ENCODE measurements at regions not wholly inside any gene's neighbourhood (a gene's known extent, or its start where the extent isn't known, plus 50 kb on each side); places are given as distances from the start of the nearest gene placed in this dataset.

DNA sequence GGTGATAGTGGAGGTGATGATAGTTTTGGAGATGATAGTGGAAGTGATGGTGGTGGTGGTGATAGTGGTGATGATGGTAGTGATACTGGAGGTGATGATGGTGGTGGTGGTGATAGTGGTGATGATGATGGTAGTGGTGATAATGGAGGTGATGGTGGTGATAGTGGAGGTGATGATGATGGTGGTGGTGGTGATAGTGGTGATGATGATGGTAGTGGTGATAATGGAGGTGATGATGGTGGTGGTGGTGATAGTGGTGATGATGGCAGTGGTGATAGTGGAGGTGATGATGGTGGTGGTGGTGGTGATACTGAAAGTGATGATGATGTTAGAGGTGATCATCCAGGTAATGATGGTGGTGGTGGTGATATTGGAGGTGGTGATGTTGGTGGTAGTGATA, 570.0 kb upstream of the TMEM132C start:
- H2BK120ac ChIP-seq (replicated peaks; ENCODE audit: low read depth, low read length), result no peak overlapping the region
- no peak overlapping the region for H3K27ac ChIP-seq (ENCODE audit: low read depth, low read length)
- H3K27me3 ChIP-seq (replicated peaks in 1 of 4; ENCODE audit: control insufficient read depth in 3 of 4, extremely low read depth in 1 of 4, insufficient read depth in 3 of 4, low read length in 3 of 4), result no peaks in the 10 kb centered on the region
- H3K18ac ChIP-seq (ENCODE audit: extremely low read depth, low read length), result no peak overlapping the region
- CTCF ChIA-PET (ENCODE audit: partially characterized antibody), result no interaction called here
- H4K91ac ChIP-seq (replicated peaks; ENCODE audit: insufficient read length, low read length), result no peak overlapping the region
- H3K23ac ChIP-seq (ENCODE audit: insufficient read length), result no peak overlapping the region
- H2BK15ac ChIP-seq (ENCODE audit: low read length), result no peak overlapping the region
- no peak overlapping the region for H2BK20ac ChIP-seq (ENCODE audit: low read length)
- no peak for FAIRE-seq
- H3K4ac ChIP-seq (replicated peaks; ENCODE audit: insufficient read length, low read depth, low read length), result no peak overlapping the region
- H3K4me3 ChIP-seq (ENCODE audit: extremely low read depth in 1 of 4, insufficient read depth in 2 of 4, low read depth in 3 of 4, low read length in 4 of 4), result no peak overlapping the region
- peaks cover 8% of the 10 kb centered on the region; the same call in 1 of the 2 replicates for H3K23me2 ChIP-seq (ENCODE audit: low read depth, low read length)
- H3K79me2 ChIP-seq (ENCODE audit: control insufficient read depth in 1 of 2, insufficient read depth in 2 of 2, low read length in 2 of 2), result no peaks in the 10 kb centered on the region
- H4K20me1 ChIP-seq (replicated peaks in 1 of 2; ENCODE audit: control insufficient read depth in 1 of 2, insufficient read depth in 2 of 2, low read length in 2 of 2), result peaks cover 0 to 8% of the 10 kb centered on the region in 2 experiments
- H2BK12ac ChIP-seq (ENCODE audit: low read depth, low read length), result no peak overlapping the region
- no peak overlapping the region for H3K4me2 ChIP-seq (ENCODE audit: insufficient read depth in 1 of 2, low read depth in 2 of 2, low read length in 2 of 2)
- H3K9ac ChIP-seq (replicated peaks in 1 of 4; ENCODE audit: extremely low read depth in 1 of 4, low read depth in 3 of 4, low read length in 3 of 4), result no peak overlapping the region
- no peak overlapping the region for H2BK5ac ChIP-seq (ENCODE audit: low read depth, low read length)
- POLR2A ChIA-PET (ENCODE audit: partially characterized antibody), result no interaction called here
- TF ChIP-seq ASH2L (IDR thresholded peaks at IDR 0.05; ENCODE audit: low read length), result no peak
- no peak for TF ChIP-seq KDM5A (IDR thresholded peaks at IDR 0.05; ENCODE audit: low read length)
- no peak for TF ChIP-seq SP2 (IDR thresholded peaks at IDR 0.05; ENCODE audit: low read length)
- TF ChIP-seq RAD21 (IDR thresholded peaks at IDR 0.05 in 1 of 2, conservative IDR thresholded peaks at IDR 0.05 in 1 of 2; ENCODE audit: low read depth in 2 of 2, low read length in 2 of 2), result no peak
- no peak for TF ChIP-seq CHD2 (IDR thresholded peaks at IDR 0.05; ENCODE audit: low read length)
- no peak for TF ChIP-seq ZNF274 (IDR thresholded peaks at IDR 0.05; ENCODE audit: borderline replicate concordance, extremely low read depth, low read length)
- TF ChIP-seq, protein P1, sequence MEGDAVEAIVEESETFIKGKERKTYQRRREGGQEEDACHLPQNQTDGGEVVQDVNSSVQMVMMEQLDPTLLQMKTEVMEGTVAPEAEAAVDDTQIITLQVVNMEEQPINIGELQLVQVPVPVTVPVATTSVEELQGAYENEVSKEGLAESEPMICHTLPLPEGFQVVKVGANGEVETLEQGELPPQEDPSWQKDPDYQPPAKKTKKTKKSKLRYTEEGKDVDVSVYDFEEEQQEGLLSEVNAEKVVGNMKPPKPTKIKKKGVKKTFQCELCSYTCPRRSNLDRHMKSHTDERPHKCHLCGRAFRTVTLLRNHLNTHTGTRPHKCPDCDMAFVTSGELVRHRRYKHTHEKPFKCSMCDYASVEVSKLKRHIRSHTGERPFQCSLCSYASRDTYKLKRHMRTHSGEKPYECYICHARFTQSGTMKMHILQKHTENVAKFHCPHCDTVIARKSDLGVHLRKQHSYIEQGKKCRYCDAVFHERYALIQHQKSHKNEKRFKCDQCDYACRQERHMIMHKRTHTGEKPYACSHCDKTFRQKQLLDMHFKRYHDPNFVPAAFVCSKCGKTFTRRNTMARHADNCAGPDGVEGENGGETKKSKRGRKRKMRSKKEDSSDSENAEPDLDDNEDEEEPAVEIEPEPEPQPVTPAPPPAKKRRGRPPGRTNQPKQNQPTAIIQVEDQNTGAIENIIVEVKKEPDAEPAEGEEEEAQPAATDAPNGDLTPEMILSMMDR (IDR thresholded peaks at IDR 0.05; ENCODE audit: control extremely low read depth in 1 of 3, insufficient read depth in 1 of 3, low read depth in 1 of 3, low read length in 3 of 3), result no peak
- no peak for TF ChIP-seq CBX8 (IDR thresholded peaks at IDR 0.05; ENCODE audit: borderline replicate concordance, low read depth, low read length)
- TF ChIP-seq EGR1 (IDR thresholded peaks at IDR 0.05; ENCODE audit: borderline replicate concordance, low read depth, low read length), result no peak
- no peak for TF ChIP-seq KDM4A (IDR thresholded peaks at IDR 0.05; ENCODE audit: low read depth, low read length, severe bottlenecking)
- TF ChIP-seq SAP30 (IDR thresholded peaks at IDR 0.05; ENCODE audit: insufficient read depth, insufficient replicate concordance, low read length), result no peak
- TF ChIP-seq TEAD4 (IDR thresholded peaks at IDR 0.05; ENCODE audit: low read depth, low read length), result no peak
- TF ChIP-seq SP1 (IDR thresholded peaks at IDR 0.05; ENCODE audit: low read depth, low read length), result no peak
- no peaks in the 10 kb centered on the region; a peak in 1 of 7 replicates for H3K4me1 ChIP-seq (replicated peaks in 1 of 4; ENCODE audit: control insufficient read depth in 3 of 4, insufficient read depth in 4 of 4, low read length in 3 of 4)
- no peak overlapping the region for H4K8ac ChIP-seq (ENCODE audit: extremely low read depth, insufficient read depth, low read length)
- no peaks in the 10 kb centered on the region for H3K36me3 ChIP-seq (ENCODE audit: control insufficient read depth in 2 of 4, insufficient read depth in 4 of 4, low read length in 3 of 4)
- H2AFZ ChIP-seq (ENCODE audit: low read length), result no peak overlapping the region
- peak overlapping the region; percentile 90 for H3K56ac ChIP-seq (replicated peaks; ENCODE audit: insufficient read length, low read depth, low read length)
- no peak for DNase-seq (ENCODE audit: low read depth in 1 of 2, low spot score in 2 of 2)
- H2AK5ac ChIP-seq (ENCODE audit: low read depth, low read length), result peak overlapping the region; percentile 80; the same call in 1 of the 2 replicates
- H3K9me3 ChIP-seq (ENCODE audit: insufficient read depth in 2 of 2, low read depth in 1 of 2, low read length in 1 of 2), result peaks cover 3 to 5% of the 10 kb centered on the region in 2 experiments; a peak in 1 of 4 replicates
- H3K79me1 ChIP-seq (ENCODE audit: low read depth, low read length), result no peaks in the 10 kb centered on the region
- no peak overlapping the region for H4K5ac ChIP-seq (ENCODE audit: insufficient read length, low read depth, low read length)
- no peak overlapping the region for H3K14ac ChIP-seq (ENCODE audit: insufficient read length)
